ENCODE measurements at regions not wholly inside any gene's neighbourhood (a gene's known extent, or its start where the extent isn't known, plus 50 kb on each side); places are given as distances from the start of the nearest gene placed in this dataset.

- Histone ChIP-seq H3K27ac (no peak overlapping the region), H3K9ac (ENCODE audit: insufficient read length) (no peak overlapping the region), H3K36me3 (ENCODE audit: insufficient read depth, low read length) (no peaks in the 10 kb centered on the region), H3K9me3 (ENCODE audit: low read depth, low read length) (no peaks in the 10 kb centered on the region), H3K4me3 (no peak overlapping the region)
- no peak for DNase-seq (ENCODE audit: low read depth, low spot score)
- no peak for TF ChIP-seq EZH2 (IDR thresholded peaks at IDR 0.05)
- no peak for TF ChIP-seq FOXP2 (optimal IDR thresholded peaks at IDR 0.05; ENCODE audit: control extremely low read depth, extremely low read length, insufficient read depth)
- no peak for TF ChIP-seq POLR2AphosphoS5 (IDR thresholded peaks at IDR 0.05; ENCODE audit: borderline replicate concordance, low read depth, low read length)
These were observed 85.8 kb upstream of the CACNA2D3 start for GRCh38 chr3:54036543-54036942.

GRCh38 chr3:54034971-54035370 lies 87.4 kb upstream of the CACNA2D3 start:
- Histone ChIP-seq H3K4me3 (no peak overlapping the region), H3K9ac (ENCODE audit: insufficient read length) (no peak overlapping the region), H3K27ac (no peak overlapping the region), H3K9me3 (ENCODE audit: low read depth, low read length) (no peaks in the 10 kb centered on the region), H3K36me3 (ENCODE audit: insufficient read depth, low read length) (no peaks in the 10 kb centered on the region)
- no peak for TF ChIP-seq POLR2AphosphoS5 (IDR thresholded peaks at IDR 0.05; ENCODE audit: borderline replicate concordance, low read depth, low read length)
- TF ChIP-seq FOXP2 (optimal IDR thresholded peaks at IDR 0.05; ENCODE audit: control extremely low read depth, extremely low read length, insufficient read depth), result no peak
- no peak for TF ChIP-seq EZH2 (IDR thresholded peaks at IDR 0.05)
- DNase-seq (ENCODE audit: low read depth, low spot score), result no peak

GRCh38 chr3:54033761-54034160 lies 88.6 kb upstream of the CACNA2D3 start:
- H3K9ac ChIP-seq (ENCODE audit: insufficient read length), result no peak overlapping the region
- TF ChIP-seq EZH2 (IDR thresholded peaks at IDR 0.05) (no peak), POLR2AphosphoS5 (IDR thresholded peaks at IDR 0.05; ENCODE audit: borderline replicate concordance, low read depth, low read length) (no peak), FOXP2 (optimal IDR thresholded peaks at IDR 0.05; ENCODE audit: control extremely low read depth, extremely low read length, insufficient read depth) (no peak)
- H3K27ac ChIP-seq, result no peak overlapping the region
- H3K4me3 ChIP-seq, result no peak overlapping the region
- H3K9me3 ChIP-seq (ENCODE audit: low read depth, low read length), result no peaks in the 10 kb centered on the region
- no peak for DNase-seq (ENCODE audit: low read depth, low spot score)
- H3K36me3 ChIP-seq (ENCODE audit: insufficient read depth, low read length), result no peaks in the 10 kb centered on the region

- Histone ChIP-seq H3K9me3 (ENCODE audit: low read depth, low read length) (no peaks in the 10 kb centered on the region), H3K9ac (ENCODE audit: insufficient read length) (no peak overlapping the region), H3K36me3 (ENCODE audit: insufficient read depth, low read length) (no peaks in the 10 kb centered on the region), H3K27ac (no peak overlapping the region), H3K4me3 (no peak overlapping the region)
- DNase-seq (ENCODE audit: low read depth, low spot score), result no peak
- no peak for TF ChIP-seq POLR2AphosphoS5 (IDR thresholded peaks at IDR 0.05; ENCODE audit: borderline replicate concordance, low read depth, low read length)
- no peak for TF ChIP-seq EZH2 (IDR thresholded peaks at IDR 0.05)
- TF ChIP-seq FOXP2 (optimal IDR thresholded peaks at IDR 0.05; ENCODE audit: control extremely low read depth, extremely low read length, insufficient read depth), result no peak
These were observed 89.8 kb upstream of the CACNA2D3 start for GRCh38 chr3:54032598-54032997.

GRCh38 chr3:54028372-54028771 lies 94.0 kb upstream of the CACNA2D3 start:
- TF ChIP-seq FOXP2 (optimal IDR thresholded peaks at IDR 0.05; ENCODE audit: control extremely low read depth, extremely low read length, insufficient read depth), result no peak
- TF ChIP-seq EZH2 (IDR thresholded peaks at IDR 0.05), result no peak
- no peak for TF ChIP-seq POLR2AphosphoS5 (IDR thresholded peaks at IDR 0.05; ENCODE audit: borderline replicate concordance, low read depth, low read length)
- H3K27ac ChIP-seq, result no peak overlapping the region
- H3K36me3 ChIP-seq (ENCODE audit: insufficient read depth, low read length), result no peaks in the 10 kb centered on the region
- DNase-seq (ENCODE audit: low read depth, low spot score), result no peak
- H3K9ac ChIP-seq (ENCODE audit: insufficient read length), result no peak overlapping the region
- no peaks in the 10 kb centered on the region for H3K9me3 ChIP-seq (ENCODE audit: low read depth, low read length)
- H3K4me3 ChIP-seq, result no peak overlapping the region

- H3K27ac ChIP-seq, result no peak overlapping the region
- no peak overlapping the region for H3K4me3 ChIP-seq
- no peak overlapping the region for H3K9ac ChIP-seq (ENCODE audit: insufficient read length)
- no peaks in the 10 kb centered on the region for H3K36me3 ChIP-seq (ENCODE audit: insufficient read depth, low read length)
- no peaks in the 10 kb centered on the region for H3K9me3 ChIP-seq (ENCODE audit: low read depth, low read length)
- TF ChIP-seq POLR2AphosphoS5 (IDR thresholded peaks at IDR 0.05; ENCODE audit: borderline replicate concordance, low read depth, low read length), result no peak
- TF ChIP-seq FOXP2 (optimal IDR thresholded peaks at IDR 0.05; ENCODE audit: control extremely low read depth, extremely low read length, insufficient read depth), result no peak
- no peak for TF ChIP-seq EZH2 (IDR thresholded peaks at IDR 0.05)
- DNase-seq (ENCODE audit: low read depth, low spot score), result no peak
These were observed 95.8 kb upstream of the CACNA2D3 start for GRCh38 chr3:54026543-54026942.

- H3K27ac ChIP-seq, result no peak overlapping the region
- H3K9me3 ChIP-seq (ENCODE audit: low read depth, low read length), result no peaks in the 10 kb centered on the region
- no peak overlapping the region for H3K9ac ChIP-seq (ENCODE audit: insufficient read length)
- DNase-seq (ENCODE audit: low read depth, low spot score), result no peak
- H3K36me3 ChIP-seq (ENCODE audit: insufficient read depth, low read length), result no peaks in the 10 kb centered on the region
- no peak for TF ChIP-seq FOXP2 (optimal IDR thresholded peaks at IDR 0.05; ENCODE audit: control extremely low read depth, extremely low read length, insufficient read depth)
- no peak for TF ChIP-seq POLR2AphosphoS5 (IDR thresholded peaks at IDR 0.05; ENCODE audit: borderline replicate concordance, low read depth, low read length)
- no peak for TF ChIP-seq EZH2 (IDR thresholded peaks at IDR 0.05)
- H3K4me3 ChIP-seq, result no peak overlapping the region
These were observed 101.3 kb upstream of the CACNA2D3 start for GRCh38 chr3:54021071-54021470.

GRCh38 chr3:54020436-54020835 lies 101.9 kb upstream of the CACNA2D3 start:
- Histone ChIP-seq H3K36me3 (ENCODE audit: insufficient read depth, low read length) (no peaks in the 10 kb centered on the region), H3K27ac (no peak overlapping the region), H3K4me3 (no peak overlapping the region), H3K9me3 (ENCODE audit: low read depth, low read length) (no peaks in the 10 kb centered on the region), H3K9ac (ENCODE audit: insufficient read length) (no peak overlapping the region)
- no peak for TF ChIP-seq POLR2AphosphoS5 (IDR thresholded peaks at IDR 0.05; ENCODE audit: borderline replicate concordance, low read depth, low read length)
- no peak for TF ChIP-seq FOXP2 (optimal IDR thresholded peaks at IDR 0.05; ENCODE audit: control extremely low read depth, extremely low read length, insufficient read depth)
- DNase-seq (ENCODE audit: low read depth, low spot score), result no peak

- TF ChIP-seq FOXP2 (optimal IDR thresholded peaks at IDR 0.05; ENCODE audit: control extremely low read depth, extremely low read length, insufficient read depth) (no peak), POLR2AphosphoS5 (IDR thresholded peaks at IDR 0.05; ENCODE audit: borderline replicate concordance, low read depth, low read length) (no peak), EZH2 (IDR thresholded peaks at IDR 0.05) (no peak)
- no peak overlapping the region for H3K9ac ChIP-seq (ENCODE audit: insufficient read length)
These were observed 108.3 kb upstream of the CACNA2D3 start for GRCh38 chr3:54014067-54014466.

More at GRCh38 chr3:54014067-54014466, 108.3 kb upstream of the CACNA2D3 start:
- DNase-seq (ENCODE audit: low read depth, low spot score), result no peak
- no peaks in the 10 kb centered on the region for H3K9me3 ChIP-seq (ENCODE audit: low read depth, low read length)
- no peaks in the 10 kb centered on the region for H3K36me3 ChIP-seq (ENCODE audit: insufficient read depth, low read length)
- H3K27ac ChIP-seq, result no peak overlapping the region
- no peak overlapping the region for H3K4me3 ChIP-seq
